ENCODE measurements at regions not wholly inside any gene's neighbourhood (a gene's known extent, or its start where the extent isn't known, plus 50 kb on each side); places are given as distances from the start of the nearest gene placed in this dataset.
"Not testable (repeated sequence)": the region's sequence is repeated elsewhere in the genome, so short reads cannot be mapped to it uniquely, and the experiment has no call there.

DNA sequence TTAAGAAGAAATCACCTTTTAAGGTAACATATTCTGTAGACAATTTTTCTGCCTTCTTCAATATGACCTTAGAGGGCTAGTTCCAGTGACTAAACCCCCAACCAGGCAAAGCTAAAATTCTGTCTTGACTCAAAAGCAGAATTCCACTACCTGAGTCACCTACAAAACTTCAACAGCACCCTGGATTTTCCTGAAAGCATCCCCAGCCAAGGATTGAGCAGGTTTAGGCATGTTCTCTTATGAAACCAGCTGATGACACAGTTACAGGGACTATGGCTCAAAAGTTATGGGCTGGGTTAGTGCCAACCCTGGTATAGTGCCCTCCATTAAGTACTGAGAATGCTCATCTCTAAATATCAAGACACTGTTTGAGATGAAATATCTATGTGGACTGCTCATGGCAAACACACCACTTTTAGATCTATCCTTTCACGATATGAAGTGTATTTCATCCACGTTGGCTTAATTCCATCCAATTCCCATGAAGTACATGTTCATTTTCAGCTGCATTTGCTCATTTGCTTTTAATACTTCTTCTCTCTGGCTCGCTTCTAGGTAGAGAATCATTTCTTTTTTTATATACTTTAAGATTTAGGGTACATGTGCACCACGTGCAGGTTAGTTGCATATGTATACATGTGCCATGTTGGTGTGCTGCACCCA, 53.6 kb upstream of the TNFAIP3 start:
- TF ChIP-seq SRF (IDR thresholded peaks at IDR 0.05; ENCODE audit: low read depth, low read length): no peak
- H3K4ac ChIP-seq (replicated peaks; ENCODE audit: insufficient read length, low read depth, low read length): no peak overlapping the region
- H3K14ac ChIP-seq (ENCODE audit: insufficient read length): no peak overlapping the region
- H3K9me3 ChIP-seq (ENCODE audit: insufficient read depth in 2 of 2, low read depth in 1 of 2, low read length in 1 of 2): no peaks in the 10 kb centered on the region
- H3K4me1 ChIP-seq (replicated peaks in 1 of 4; ENCODE audit: control insufficient read depth in 3 of 4, insufficient read depth in 4 of 4, low read length in 3 of 4): peaks cover 0 to 3% (median 0%) of the 10 kb centered on the region in 4 experiments; a peak in 1 of 7 replicates
- H3K79me2 ChIP-seq (ENCODE audit: control insufficient read depth in 1 of 2, insufficient read depth in 2 of 2, low read length in 2 of 2): no peaks in the 10 kb centered on the region
- H3K23me2 ChIP-seq (ENCODE audit: low read depth, low read length): no peaks in the 10 kb centered on the region
- no peak overlapping the region for H4K5ac ChIP-seq (ENCODE audit: insufficient read length, low read depth, low read length)
- H3K56ac ChIP-seq (replicated peaks; ENCODE audit: insufficient read length, low read depth, low read length): no peak overlapping the region
- H3K4me2 ChIP-seq (ENCODE audit: insufficient read depth in 1 of 2, low read depth in 2 of 2, low read length in 2 of 2): no peak overlapping the region
- no peak overlapping the region for H4K91ac ChIP-seq (replicated peaks; ENCODE audit: insufficient read length, low read length)
- H2BK12ac ChIP-seq (ENCODE audit: low read depth, low read length): no peak overlapping the region
- no peak overlapping the region for H3K18ac ChIP-seq (ENCODE audit: extremely low read depth, low read length)
- DNase-seq (ENCODE audit: low read depth in 1 of 2, low spot score in 2 of 2): no peak
- H3K9ac ChIP-seq (replicated peaks in 1 of 4; ENCODE audit: extremely low read depth in 1 of 4, low read depth in 3 of 4, low read length in 3 of 4): no peak overlapping the region
- FAIRE-seq: no peak
- no peaks in the 10 kb centered on the region for H4K20me1 ChIP-seq (replicated peaks in 1 of 2; ENCODE audit: control insufficient read depth in 1 of 2, insufficient read depth in 2 of 2, low read length in 2 of 2)
- H2BK20ac ChIP-seq (ENCODE audit: low read length): no peak overlapping the region
- H3K4me3 ChIP-seq (ENCODE audit: extremely low read depth in 1 of 4, insufficient read depth in 2 of 4, low read depth in 3 of 4, low read length in 4 of 4): no peak overlapping the region
- H2BK120ac ChIP-seq (replicated peaks; ENCODE audit: low read depth, low read length): no peak overlapping the region
- no peak overlapping the region for H3K23ac ChIP-seq (ENCODE audit: insufficient read length)
- no peaks in the 10 kb centered on the region for H3K79me1 ChIP-seq (ENCODE audit: low read depth, low read length)
- ChIA-PET POLR2A (ENCODE audit: partially characterized antibody) (no interaction called here), CTCF (ENCODE audit: partially characterized antibody) (interaction anchor here (3.7 kb wide), 1 partner anchor 14 kb away, joined by 30 read pairs; no protein-coding TSS in a partner anchor)
- H2BK15ac ChIP-seq (ENCODE audit: low read length): no peak overlapping the region
- H3K27ac ChIP-seq (ENCODE audit: low read depth, low read length): no peak overlapping the region
- no peak overlapping the region for H2AK5ac ChIP-seq (ENCODE audit: low read depth, low read length)
- H2AFZ ChIP-seq (ENCODE audit: low read length): no peak overlapping the region
- no peaks in the 10 kb centered on the region for H3K27me3 ChIP-seq (replicated peaks in 1 of 4; ENCODE audit: control insufficient read depth in 3 of 4, extremely low read depth in 1 of 4, insufficient read depth in 3 of 4, low read length in 3 of 4)
- H3K36me3 ChIP-seq (ENCODE audit: control insufficient read depth in 2 of 4, insufficient read depth in 4 of 4, low read length in 3 of 4): no peaks in the 10 kb centered on the region
- 81% methylated on average over 4 of the region's 4 CpGs; no CpG with 5 or more reads in 1 of the 2 experiments for WGBS, 2 experiments (ENCODE audit: extremely low coverage in 1 of 2, insufficient coverage in 1 of 2, insufficient read length in 1 of 2, insufficient replicate concordance in 2 of 2, low coverage in 1 of 2, low lambda C conversion rate in 2 of 2, missing lambda C conversion rate in 1 of 2)
- no peak overlapping the region for H4K8ac ChIP-seq (ENCODE audit: extremely low read depth, insufficient read depth, low read length)
- H2BK5ac ChIP-seq (ENCODE audit: low read depth, low read length): no peak overlapping the region

DNA sequence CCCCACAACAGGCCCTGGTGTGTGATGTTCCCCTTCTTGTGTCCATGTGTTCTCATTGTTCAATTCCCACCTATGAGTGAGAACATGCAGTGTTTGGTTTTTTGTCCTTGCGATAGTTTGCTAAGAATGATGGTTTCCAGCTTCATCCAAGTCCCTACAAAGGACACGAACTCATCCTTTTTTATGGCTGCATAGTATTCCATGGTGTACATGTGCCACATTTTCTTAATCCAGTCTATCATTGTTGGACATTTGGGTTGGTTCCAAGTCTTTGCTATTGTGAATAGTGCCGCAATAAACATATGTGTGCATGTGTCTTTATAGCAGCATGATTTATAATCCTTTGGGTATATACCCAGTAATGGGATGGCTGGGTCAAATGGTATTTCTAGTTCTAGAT, 53.0 kb upstream of the TNFAIP3 start:
- not testable (repeated sequence) for H3K79me2 ChIP-seq (ENCODE audit: control insufficient read depth in 1 of 2, insufficient read depth in 2 of 2, low read length in 2 of 2); H3K36me3 ChIP-seq (ENCODE audit: control insufficient read depth in 2 of 4, insufficient read depth in 4 of 4, low read length in 3 of 4)
- CTCF ChIA-PET (ENCODE audit: partially characterized antibody): interaction anchor here (3.7 kb wide), 1 partner anchor 14 kb away, joined by 30 read pairs; no protein-coding TSS in a partner anchor

More for the DNA sequence above, 53.0 kb upstream of the TNFAIP3 start:
- H2BK5ac ChIP-seq (ENCODE audit: low read depth, low read length); H4K5ac ChIP-seq (ENCODE audit: insufficient read length, low read depth, low read length); H3K79me1 ChIP-seq (ENCODE audit: low read depth, low read length); H4K8ac ChIP-seq (ENCODE audit: extremely low read depth, insufficient read depth, low read length); H4K20me1 ChIP-seq (replicated peaks in 1 of 2; ENCODE audit: control insufficient read depth in 1 of 2, insufficient read depth in 2 of 2, low read length in 2 of 2); H3K9ac ChIP-seq (replicated peaks in 1 of 4; ENCODE audit: extremely low read depth in 1 of 4, low read depth in 3 of 4, low read length in 3 of 4); H3K18ac ChIP-seq (ENCODE audit: extremely low read depth, low read length); DNase-seq (ENCODE audit: low read depth in 1 of 2, low spot score in 2 of 2); H3K56ac ChIP-seq (replicated peaks; ENCODE audit: insufficient read length, low read depth, low read length); POLR2A ChIA-PET (ENCODE audit: partially characterized antibody); H3K23me2 ChIP-seq (ENCODE audit: low read depth, low read length); H3K9me3 ChIP-seq (ENCODE audit: insufficient read depth in 2 of 2, low read depth in 1 of 2, low read length in 1 of 2); H4K91ac ChIP-seq (replicated peaks; ENCODE audit: insufficient read length, low read length); H2AFZ ChIP-seq (ENCODE audit: low read length); H3K4me2 ChIP-seq (ENCODE audit: insufficient read depth in 1 of 2, low read depth in 2 of 2, low read length in 2 of 2); FAIRE-seq; H3K27ac ChIP-seq (ENCODE audit: low read depth, low read length); H2BK15ac ChIP-seq (ENCODE audit: low read length); H3K27me3 ChIP-seq (replicated peaks in 1 of 4; ENCODE audit: control insufficient read depth in 3 of 4, extremely low read depth in 1 of 4, insufficient read depth in 3 of 4, low read length in 3 of 4); H2BK12ac ChIP-seq (ENCODE audit: low read depth, low read length); H3K4me3 ChIP-seq (ENCODE audit: extremely low read depth in 1 of 4, insufficient read depth in 2 of 4, low read depth in 3 of 4, low read length in 4 of 4); H3K23ac ChIP-seq (ENCODE audit: insufficient read length); H2BK20ac ChIP-seq (ENCODE audit: low read length); H2BK120ac ChIP-seq (replicated peaks; ENCODE audit: low read depth, low read length); H3K14ac ChIP-seq (ENCODE audit: insufficient read length); H2AK5ac ChIP-seq (ENCODE audit: low read depth, low read length); H3K4ac ChIP-seq (replicated peaks; ENCODE audit: insufficient read length, low read depth, low read length); H3K4me1 ChIP-seq (replicated peaks in 1 of 4; ENCODE audit: control insufficient read depth in 3 of 4, insufficient read depth in 4 of 4, low read length in 3 of 4): not testable (repeated sequence)
- 90% methylated on average over 2 of the region's 3 CpGs; no CpG with 5 or more reads in 1 of the 2 experiments for WGBS, 2 experiments (ENCODE audit: extremely low coverage in 1 of 2, insufficient coverage in 1 of 2, insufficient read length in 1 of 2, insufficient replicate concordance in 2 of 2, low coverage in 1 of 2, low lambda C conversion rate in 2 of 2, missing lambda C conversion rate in 1 of 2)

Data from H1 (cell line).